ENCODE measurements at regions not wholly inside any gene's neighbourhood (a gene's known extent, or its start where the extent isn't known, plus 50 kb on each side); places are given as distances from the start of the nearest gene placed in this dataset.

DNA sequence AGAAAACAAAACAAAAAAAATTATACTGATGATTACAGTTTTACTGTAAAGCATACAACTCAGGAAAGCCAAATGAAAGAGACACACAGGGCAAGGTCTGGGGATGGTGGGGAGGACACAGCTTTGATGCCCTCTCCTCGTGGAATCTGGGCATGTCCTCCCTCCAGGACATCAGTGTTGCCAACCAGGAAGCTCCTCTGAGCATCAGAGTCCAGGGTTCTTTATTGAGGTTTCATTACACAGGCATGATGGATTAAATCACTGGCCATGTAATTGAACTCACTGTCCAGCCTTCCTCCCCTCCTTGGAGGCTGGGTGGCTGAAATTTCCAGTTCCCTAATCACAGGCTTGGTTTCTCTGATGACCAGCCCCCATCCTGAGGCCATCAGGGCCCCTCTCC is 89.6 kb upstream of the MIER3 start:
- TF ChIP-seq EZH2 (IDR thresholded peaks at IDR 0.05; ENCODE audit: borderline replicate concordance, low read length) (no peak), CTCF (IDR thresholded peaks at IDR 0.05; ENCODE audit: low read length) (no peak)
